ENCODE measurements at regions not wholly inside any gene's neighbourhood (a gene's known extent, or its start where the extent isn't known, plus 50 kb on each side); places are given as distances from the start of the nearest gene placed in this dataset.

DNA sequence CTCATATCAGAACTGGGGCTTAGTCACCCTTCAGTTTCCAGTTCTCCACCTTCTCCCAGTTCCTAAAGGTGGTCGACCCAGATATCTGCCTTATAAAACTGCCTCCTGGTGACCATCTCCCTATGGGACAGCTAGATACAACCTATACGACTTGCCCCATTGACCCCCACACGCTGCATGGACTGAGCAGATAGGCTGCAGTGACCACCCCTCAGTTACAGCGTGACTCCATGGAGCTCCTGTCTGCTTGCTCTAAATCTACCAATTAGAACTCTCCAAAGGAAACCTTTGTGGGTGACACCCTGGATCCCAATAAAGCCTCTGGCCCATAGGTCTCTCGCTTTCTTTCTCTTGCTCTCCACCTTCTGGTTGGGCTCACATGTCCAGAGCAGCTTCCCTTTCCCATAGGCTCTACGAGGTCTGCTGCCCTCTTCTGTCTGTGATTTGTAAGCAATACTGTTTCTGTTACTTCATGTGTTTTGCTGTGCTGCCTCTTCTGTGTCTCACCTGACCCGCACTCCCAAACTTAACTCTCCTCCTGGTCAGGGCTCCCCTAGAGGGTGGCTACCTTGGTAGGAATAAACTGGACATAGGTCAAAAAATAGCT lies 971.3 kb upstream of the FAM98A start:
- POLR2A ChIA-PET (ENCODE audit: unreplicated experiment), result no interaction called here
- Histone ChIP-seq H3K9me2 (replicated peaks; ENCODE audit: low read length) (no peaks in the 10 kb centered on the region), H3K4me3 (ENCODE audit: low read length) (no peak overlapping the region), H3K9me3 (ENCODE audit: low read length) (no peaks in the 10 kb centered on the region), H3K36me3 (ENCODE audit: low read depth, low read length) (no peaks in the 10 kb centered on the region), H3K79me2 (ENCODE audit: low read length) (no peaks in the 10 kb centered on the region), H3K4me2 (ENCODE audit: low read length) (no peak overlapping the region), H3F3A (ENCODE audit: low read length, unreplicated experiment) (no peaks in the 10 kb centered on the region), H3K27me3 (ENCODE audit: low read length) (no peaks in the 10 kb centered on the region), H3K4me1 (ENCODE audit: insufficient read depth, low read length) (no peaks in the 10 kb centered on the region), H3K27ac (ENCODE audit: low read length) (no peak overlapping the region), H3K9ac (ENCODE audit: low read length) (no peak overlapping the region), H2AFZ (ENCODE audit: low read length) (no peak overlapping the region), H4K20me1 (ENCODE audit: low read length) (no peaks in the 10 kb centered on the region)
- intact Hi-C loops (cut with micrococcal nuclease), result loop anchor here (2.0 kb wide), 1 partner anchor 558 kb away; no protein-coding TSS in a partner anchor
- no peak for TF ChIP-seq EZH2 (IDR thresholded peaks at IDR 0.05; ENCODE audit: low read length, unreplicated experiment)
- TF ChIP-seq, protein P1, sequence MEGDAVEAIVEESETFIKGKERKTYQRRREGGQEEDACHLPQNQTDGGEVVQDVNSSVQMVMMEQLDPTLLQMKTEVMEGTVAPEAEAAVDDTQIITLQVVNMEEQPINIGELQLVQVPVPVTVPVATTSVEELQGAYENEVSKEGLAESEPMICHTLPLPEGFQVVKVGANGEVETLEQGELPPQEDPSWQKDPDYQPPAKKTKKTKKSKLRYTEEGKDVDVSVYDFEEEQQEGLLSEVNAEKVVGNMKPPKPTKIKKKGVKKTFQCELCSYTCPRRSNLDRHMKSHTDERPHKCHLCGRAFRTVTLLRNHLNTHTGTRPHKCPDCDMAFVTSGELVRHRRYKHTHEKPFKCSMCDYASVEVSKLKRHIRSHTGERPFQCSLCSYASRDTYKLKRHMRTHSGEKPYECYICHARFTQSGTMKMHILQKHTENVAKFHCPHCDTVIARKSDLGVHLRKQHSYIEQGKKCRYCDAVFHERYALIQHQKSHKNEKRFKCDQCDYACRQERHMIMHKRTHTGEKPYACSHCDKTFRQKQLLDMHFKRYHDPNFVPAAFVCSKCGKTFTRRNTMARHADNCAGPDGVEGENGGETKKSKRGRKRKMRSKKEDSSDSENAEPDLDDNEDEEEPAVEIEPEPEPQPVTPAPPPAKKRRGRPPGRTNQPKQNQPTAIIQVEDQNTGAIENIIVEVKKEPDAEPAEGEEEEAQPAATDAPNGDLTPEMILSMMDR (conservative IDR thresholded peaks at IDR 0.05; ENCODE audit: low read depth, low read length), result peak; percentile 65
- no TSS peak for BruUV-seq (replicated peaks)
- DNase-seq (peak; percentile 53), ATAC-seq (peak; percentile 64)
- CTCF ChIA-PET, result interaction anchor here (0.6 kb wide), 1 partner anchor 558 kb away, joined by 3 read pairs; no protein-coding TSS in a partner anchor

DNA sequence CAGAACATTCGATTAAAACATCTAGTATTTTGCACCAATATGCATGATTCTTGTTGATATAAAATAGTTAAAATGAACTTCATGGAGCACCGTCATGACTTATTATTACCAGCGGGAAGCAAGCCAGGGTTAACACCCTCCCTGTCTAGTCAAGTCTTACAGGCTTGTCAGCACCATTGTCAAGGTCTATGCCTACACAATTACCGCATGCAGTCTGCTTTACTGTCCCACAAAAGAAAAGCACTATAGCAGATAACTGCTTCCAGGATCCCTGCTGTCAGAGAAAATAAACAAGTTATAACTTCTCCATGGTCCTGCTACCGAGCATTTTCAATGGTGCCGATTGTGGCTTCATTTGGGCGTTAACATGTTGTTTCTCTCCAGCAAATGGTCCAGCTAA lies 968.0 kb upstream of the FAM98A start:
- Histone ChIP-seq H3K36me3 (ENCODE audit: low read depth, low read length) (no peaks in the 10 kb centered on the region), H3K27me3 (ENCODE audit: low read length) (no peaks in the 10 kb centered on the region), H3K4me1 (ENCODE audit: insufficient read depth, low read length) (no peaks in the 10 kb centered on the region), H4K20me1 (ENCODE audit: low read length) (no peaks in the 10 kb centered on the region), H3K4me2 (ENCODE audit: low read length) (no peak overlapping the region), H3K9ac (ENCODE audit: low read length) (no peak overlapping the region), H3K79me2 (ENCODE audit: low read length) (no peaks in the 10 kb centered on the region), H3F3A (ENCODE audit: low read length, unreplicated experiment) (no peaks in the 10 kb centered on the region), H3K4me3 (ENCODE audit: low read length) (no peak overlapping the region), H3K9me3 (ENCODE audit: low read length) (0 out of 2 replicates have a peak, but pooled peaks cover under 1% of the 10 kb centered on the region), H2AFZ (ENCODE audit: low read length) (no peak overlapping the region), H3K9me2 (replicated peaks; ENCODE audit: low read length) (no peaks in the 10 kb centered on the region), H3K27ac (ENCODE audit: low read length) (no peak overlapping the region)
- ATAC-seq (no peak), DNase-seq (no peak)
- CTCF ChIA-PET, result no interaction called here
- TF ChIP-seq EZH2 (IDR thresholded peaks at IDR 0.05; ENCODE audit: low read length, unreplicated experiment) (no peak), EZH2phosphoT487 (IDR thresholded peaks at IDR 0.05; ENCODE audit: borderline replicate concordance, low read length) (no peak)
- TF ChIP-seq, protein P1 (conservative IDR thresholded peaks at IDR 0.05; ENCODE audit: low read depth, low read length), result no peak
- intact Hi-C loops (cut with micrococcal nuclease), result no loop called here
- no TSS peak for BruUV-seq (replicated peaks)
- POLR2A ChIA-PET (ENCODE audit: unreplicated experiment), result no interaction called here

DNA sequence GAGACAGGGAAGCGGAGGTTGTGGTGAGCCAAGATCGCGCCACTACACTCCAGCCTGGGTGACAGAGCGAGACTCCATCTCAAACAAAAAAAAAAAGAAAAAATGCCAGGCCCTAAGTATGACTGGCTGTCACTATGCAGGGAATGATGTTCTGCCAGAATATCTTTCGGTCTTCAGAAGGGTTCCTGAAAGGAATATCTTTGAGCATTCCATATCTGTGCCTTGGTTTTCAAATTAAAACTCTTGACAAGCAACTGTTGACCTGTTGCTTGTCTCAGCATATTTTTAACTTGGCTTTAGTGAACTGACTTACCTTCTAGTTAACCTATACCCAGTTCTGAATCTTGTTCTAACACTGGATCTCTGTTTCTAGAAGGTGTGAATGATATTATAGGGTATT lies 953.2 kb upstream of the FAM98A start:
- no TSS peak for BruUV-seq (replicated peaks)
- no peaks in the 10 kb centered on the region for H3K36me3 ChIP-seq (ENCODE audit: low read depth, low read length)
- no peaks in the 10 kb centered on the region for H3K27me3 ChIP-seq (ENCODE audit: low read length)
- H4K20me1 ChIP-seq (ENCODE audit: low read length), result no peaks in the 10 kb centered on the region
- no peak overlapping the region for H2AFZ ChIP-seq (ENCODE audit: low read length)
- intact Hi-C loops (cut with micrococcal nuclease), result no loop called here
- no peak overlapping the region for H3K4me3 ChIP-seq (ENCODE audit: low read length)
- H3K9ac ChIP-seq (ENCODE audit: low read length), result no peak overlapping the region
- POLR2A ChIA-PET (ENCODE audit: unreplicated experiment), result no interaction called here
- CTCF ChIA-PET, result no interaction called here
- H3K4me2 ChIP-seq (ENCODE audit: low read length), result no peak overlapping the region
- DNase-seq, result no peak
- no peaks in the 10 kb centered on the region for H3F3A ChIP-seq (ENCODE audit: low read length, unreplicated experiment)
- no peaks in the 10 kb centered on the region for H3K9me3 ChIP-seq (ENCODE audit: low read length)
- no peak overlapping the region for H3K27ac ChIP-seq (ENCODE audit: low read length)
- H3K4me1 ChIP-seq (ENCODE audit: insufficient read depth, low read length), result no peaks in the 10 kb centered on the region
- H3K79me2 ChIP-seq (ENCODE audit: low read length), result no peaks in the 10 kb centered on the region
- TF ChIP-seq, protein P1 (conservative IDR thresholded peaks at IDR 0.05; ENCODE audit: low read depth, low read length), result no peak
- TF ChIP-seq EZH2phosphoT487 (IDR thresholded peaks at IDR 0.05; ENCODE audit: borderline replicate concordance, low read length), result no peak
- no peak for TF ChIP-seq EZH2 (IDR thresholded peaks at IDR 0.05; ENCODE audit: low read length, unreplicated experiment)
- no peaks in the 10 kb centered on the region for H3K9me2 ChIP-seq (replicated peaks; ENCODE audit: low read length)
- no peak for ATAC-seq
